Rectal smooth muscle tissue (tissue), 1 donor: ENCODE measurements at regions not wholly inside any gene's neighbourhood (a gene's known extent, or its start where the extent isn't known, plus 50 kb on each side); places are given as distances from the start of the nearest gene placed in this dataset.
"Not testable (repeated sequence)": the region's sequence is repeated elsewhere in the genome, so short reads cannot be mapped to it uniquely, and the experiment has no call there.

Experiments used
- H3K27ac ChIP-seq: one replicate; pipeline ENCODE4 v1.7.0; 2013; ENCODE audit warnings: low read depth, low read length, inconsistent platforms
- H3K27me3 ChIP-seq: one replicate; pipeline ENCODE4 v1.7.0; 2013; ENCODE audit warnings: low read length; ENCODE audit not compliant: control insufficient read depth, insufficient read depth
- H3K36me3 ChIP-seq: one replicate; pipeline ENCODE4 v1.7.0; 2013; ENCODE audit warnings: low read length; ENCODE audit not compliant: control insufficient read depth, insufficient read depth
- H3K4me1 ChIP-seq: one replicate; pipeline ENCODE4 v1.7.0; 2013; ENCODE audit warnings: low read length; ENCODE audit not compliant: control insufficient read depth, insufficient read depth
- H3K4me3 ChIP-seq: one replicate; pipeline ENCODE4 v1.7.0; 2013; ENCODE audit warnings: low read length
- H3K9ac ChIP-seq: one replicate; pipeline ENCODE4 v1.7.0; 2013; ENCODE audit warnings: low read length

- H3K4me3 ChIP-seq, result no peak overlapping the region
- no peak overlapping the region for H3K27ac ChIP-seq
- H3K9ac ChIP-seq, result no peak overlapping the region
- H3K27me3 ChIP-seq, result no peaks in the 10 kb centered on the region
- no peaks in the 10 kb centered on the region for H3K36me3 ChIP-seq
- H3K4me1 ChIP-seq, result no peaks in the 10 kb centered on the region
Measured at GRCh38 chr9:135401218-135401617, 78.4 kb upstream of the PPP1R26 start.

DNA sequence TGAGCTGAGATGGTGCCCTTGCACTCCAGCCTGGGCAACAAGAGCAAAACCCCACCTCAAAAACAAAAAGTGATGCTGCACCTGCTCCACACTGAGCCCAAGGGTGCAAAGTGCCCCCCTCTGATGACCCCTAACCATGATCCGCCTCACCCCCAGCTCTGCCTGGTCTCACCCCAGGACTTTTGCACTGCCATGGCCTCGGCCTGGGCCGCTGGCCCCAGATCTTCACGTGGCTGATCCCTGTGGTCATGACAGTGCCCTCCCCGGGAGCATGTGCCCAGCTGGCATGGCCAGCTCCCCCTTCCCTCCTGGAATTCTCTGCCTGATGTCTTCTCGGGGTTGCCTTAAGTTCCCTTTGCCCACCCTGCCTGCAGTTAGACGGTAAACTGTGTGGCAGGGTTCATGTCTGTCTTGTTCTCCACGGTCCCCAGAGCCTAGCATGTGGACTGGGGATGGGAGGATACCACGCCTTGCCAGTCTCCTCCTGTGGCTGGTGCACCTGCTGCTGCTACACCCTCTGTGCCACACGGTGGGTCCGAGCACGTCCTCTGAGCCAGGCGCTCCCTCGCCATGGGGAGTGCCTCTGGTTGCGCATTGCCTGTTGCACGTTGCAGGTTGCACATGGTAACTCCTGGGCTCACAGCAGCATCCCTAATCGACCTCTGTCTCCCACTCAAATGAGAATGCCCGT is 77.4 kb upstream of the PPP1R26 start:
- no peak overlapping the region for H3K9ac ChIP-seq
- H3K27me3 ChIP-seq, result no peaks in the 10 kb centered on the region
- H3K27ac ChIP-seq, result no peak overlapping the region
- H3K4me3 ChIP-seq, result no peak overlapping the region
- no peaks in the 10 kb centered on the region for H3K36me3 ChIP-seq
- no peaks in the 10 kb centered on the region for H3K4me1 ChIP-seq

DNA sequence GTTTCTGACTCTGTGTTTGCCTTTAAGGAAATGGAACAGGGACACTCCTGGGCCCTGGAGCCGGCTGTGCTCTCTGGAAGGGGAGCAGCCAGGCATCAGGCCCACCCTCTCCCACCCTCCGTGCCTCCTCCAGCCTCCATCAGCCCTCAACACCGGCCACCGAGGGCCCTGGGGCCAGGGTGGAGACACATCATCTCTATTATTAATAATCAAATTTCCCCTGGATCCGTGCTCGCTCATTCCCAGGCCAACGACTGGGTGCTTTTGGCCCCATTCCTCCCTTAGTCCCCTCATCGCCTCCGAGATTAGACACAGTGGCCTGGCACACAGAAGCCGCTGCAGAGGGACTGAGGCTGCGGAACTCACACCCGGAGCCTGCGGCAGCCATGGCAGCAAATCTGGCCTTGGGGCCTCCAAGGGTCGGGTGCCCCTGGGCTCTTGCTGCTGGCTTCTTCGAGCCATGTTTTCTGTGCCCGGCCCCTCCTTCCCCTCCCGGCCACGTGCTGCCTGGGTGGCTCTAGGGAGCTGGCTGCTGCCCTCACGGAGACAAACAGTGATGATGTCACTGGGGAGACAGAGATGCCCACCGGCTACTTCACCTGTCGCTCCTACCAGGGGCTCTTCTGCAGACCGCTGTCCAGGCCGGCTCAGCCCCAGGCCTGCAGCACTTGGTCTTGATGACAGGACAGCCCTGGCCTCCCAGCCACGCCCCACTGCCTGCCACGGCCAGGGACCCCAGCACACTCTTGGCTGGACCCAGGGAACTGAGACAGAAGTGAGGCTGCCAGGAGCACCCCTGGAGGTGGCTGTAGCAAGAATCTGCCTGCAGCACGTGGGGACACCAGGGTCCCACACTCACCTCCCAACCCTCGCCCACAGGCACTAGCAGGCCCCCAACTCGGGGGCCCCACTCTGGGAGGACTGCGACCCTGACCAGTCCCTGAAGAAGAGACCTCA is 76.6 kb upstream of the PPP1R26 start:
- no peaks in the 10 kb centered on the region for H3K27me3 ChIP-seq
- H3K36me3 ChIP-seq, result no peaks in the 10 kb centered on the region
- no peak overlapping the region for H3K9ac ChIP-seq
- no peak overlapping the region for H3K4me3 ChIP-seq
- H3K4me1 ChIP-seq, result no peaks in the 10 kb centered on the region
- H3K27ac ChIP-seq, result no peak overlapping the region

- Histone ChIP-seq H3K4me3 (no peak overlapping the region), H3K9ac (no peak overlapping the region), H3K27ac (no peak overlapping the region), H3K36me3 (no peaks in the 10 kb centered on the region), H3K4me1 (no peaks in the 10 kb centered on the region), H3K27me3 (no peaks in the 10 kb centered on the region)
Measured at GRCh38 chr9:135403733-135404450, 75.7 kb upstream of the PPP1R26 start.

GRCh38 chr9:135404451-135405144 is 75.0 kb upstream of the PPP1R26 start:
- Histone ChIP-seq H3K27ac (no peak overlapping the region), H3K36me3 (no peaks in the 10 kb centered on the region), H3K27me3 (no peaks in the 10 kb centered on the region), H3K4me3 (no peak overlapping the region), H3K4me1 (no peaks in the 10 kb centered on the region), H3K9ac (no peak overlapping the region)

- H3K27ac ChIP-seq, H3K4me1 ChIP-seq, H3K27me3 ChIP-seq, H3K4me3 ChIP-seq, H3K36me3 ChIP-seq, H3K9ac ChIP-seq: not testable (repeated sequence)
Measured at GRCh38 chr9:135405145-135405464, 74.5 kb upstream of the PPP1R26 start.

- no peak overlapping the region for H3K4me3 ChIP-seq
- H3K27me3 ChIP-seq, result no peaks in the 10 kb centered on the region
- no peaks in the 10 kb centered on the region for H3K4me1 ChIP-seq
- no peak overlapping the region for H3K27ac ChIP-seq
- no peaks in the 10 kb centered on the region for H3K36me3 ChIP-seq
- H3K9ac ChIP-seq, result no peak overlapping the region
Measured at GRCh38 chr9:135408476-135409254, 70.9 kb upstream of the PPP1R26 start.

DNA sequence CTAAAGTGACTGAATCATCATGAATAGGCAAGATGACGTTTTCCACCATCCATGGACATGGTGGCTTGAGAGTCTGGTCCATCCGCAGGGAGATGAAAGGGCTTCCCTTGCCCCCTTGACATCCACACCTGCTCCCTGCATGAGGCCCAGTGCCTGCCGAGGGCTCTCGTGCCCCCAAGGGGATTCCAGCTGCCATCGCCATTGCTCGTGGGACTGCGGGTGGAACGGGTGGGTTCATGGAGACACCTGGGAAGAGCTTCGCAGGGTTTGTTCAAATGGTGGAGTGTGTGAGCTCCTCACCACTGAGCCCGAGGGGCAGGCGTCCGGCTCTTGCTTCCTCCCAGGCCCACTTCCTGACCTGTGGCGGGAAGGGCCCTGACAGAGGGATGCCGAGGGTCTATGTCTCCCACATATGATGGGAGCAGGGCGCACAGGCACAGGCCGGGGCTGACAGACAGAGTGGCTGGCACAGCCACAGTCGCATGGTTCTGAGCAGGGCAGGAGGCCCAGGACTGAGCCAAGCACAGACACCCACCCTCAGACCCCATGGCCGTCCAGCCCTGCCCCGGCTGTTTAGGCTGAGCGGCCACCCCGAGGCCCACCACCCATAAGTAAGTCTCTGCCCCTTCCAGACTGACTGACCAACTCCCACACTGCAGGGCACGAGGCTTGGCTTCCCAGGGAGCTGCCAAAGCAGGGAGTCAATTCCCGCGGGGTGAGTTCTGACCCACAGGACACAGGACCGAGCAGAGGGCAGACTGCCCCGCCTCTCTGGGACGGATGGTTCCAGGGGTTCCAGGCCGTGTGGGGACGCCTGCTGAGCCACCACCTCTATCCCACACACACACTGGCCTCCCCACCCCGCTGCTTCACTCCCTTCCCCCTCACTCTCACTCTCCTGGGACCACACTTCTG is 70.0 kb upstream of the PPP1R26 start:
- Histone ChIP-seq H3K36me3 (no peaks in the 10 kb centered on the region), H3K4me3 (no peak overlapping the region), H3K4me1 (no peaks in the 10 kb centered on the region), H3K27ac (no peak overlapping the region), H3K9ac (no peak overlapping the region), H3K27me3 (no peaks in the 10 kb centered on the region)

GRCh38 chr9:135410421-135410820 is 69.2 kb upstream of the PPP1R26 start:
- Histone ChIP-seq H3K27ac (no peak overlapping the region), H3K4me3 (no peak overlapping the region), H3K9ac (no peak overlapping the region), H3K4me1 (no peaks in the 10 kb centered on the region), H3K27me3 (no peaks in the 10 kb centered on the region), H3K36me3 (no peaks in the 10 kb centered on the region)

DNA sequence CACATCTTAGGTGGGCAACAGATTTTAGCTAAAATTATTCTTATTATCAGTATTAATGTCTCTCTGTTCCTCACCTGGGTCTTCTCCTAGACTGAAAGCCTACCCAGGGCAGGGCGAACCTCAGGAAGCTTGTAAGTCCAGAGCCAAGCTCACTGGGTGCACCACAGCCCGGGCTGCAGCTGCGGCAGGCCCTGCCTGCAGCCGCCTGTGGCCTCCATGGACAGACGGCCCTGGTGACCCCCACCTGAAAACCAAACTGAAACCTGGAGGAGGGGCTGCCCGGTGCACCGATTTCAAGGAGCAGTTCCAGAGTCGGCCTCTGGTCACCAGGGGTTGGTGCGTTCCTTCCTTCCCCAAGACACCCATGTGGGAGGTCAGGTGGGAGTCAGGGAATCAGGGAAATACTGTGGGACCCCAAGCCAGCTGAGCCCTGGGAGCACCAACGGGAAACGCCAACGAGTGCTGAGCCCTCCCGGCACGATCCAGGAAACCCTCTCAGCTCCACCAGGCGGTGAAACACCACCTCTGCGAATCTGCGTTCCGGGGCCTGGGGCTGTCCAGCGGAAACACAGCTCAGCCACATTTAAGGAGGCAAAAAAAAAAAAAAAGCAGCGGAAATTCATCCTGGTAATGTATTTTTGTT is 68.6 kb upstream of the PPP1R26 start:
- Histone ChIP-seq H3K27me3 (no peaks in the 10 kb centered on the region), H3K36me3 (no peaks in the 10 kb centered on the region), H3K27ac (no peak overlapping the region), H3K9ac (no peak overlapping the region), H3K4me1 (no peaks in the 10 kb centered on the region), H3K4me3 (no peak overlapping the region)

- not testable (repeated sequence) for H3K27ac ChIP-seq, H3K9ac ChIP-seq, H3K36me3 ChIP-seq, H3K4me1 ChIP-seq, H3K4me3 ChIP-seq, H3K27me3 ChIP-seq
Measured at GRCh38 chr9:135411605-135412004, 68.0 kb upstream of the PPP1R26 start.
